GM21717 (cell line): ENCODE measurements at regions not wholly inside any gene's neighbourhood (a gene's known extent, or its start where the extent isn't known, plus 50 kb on each side); places are given as distances from the start of the nearest gene placed in this dataset.

Experiments
- ATAC-seq: cut with Tn5 transposase; IDR thresholded peaks from one replicate; pipeline ENCODE4 v1.9.1; 2021; ENCODE audit warnings: mild to moderate bottlenecking, moderate library complexity; ENCODE audit not compliant: unreplicated experiment

DNA sequence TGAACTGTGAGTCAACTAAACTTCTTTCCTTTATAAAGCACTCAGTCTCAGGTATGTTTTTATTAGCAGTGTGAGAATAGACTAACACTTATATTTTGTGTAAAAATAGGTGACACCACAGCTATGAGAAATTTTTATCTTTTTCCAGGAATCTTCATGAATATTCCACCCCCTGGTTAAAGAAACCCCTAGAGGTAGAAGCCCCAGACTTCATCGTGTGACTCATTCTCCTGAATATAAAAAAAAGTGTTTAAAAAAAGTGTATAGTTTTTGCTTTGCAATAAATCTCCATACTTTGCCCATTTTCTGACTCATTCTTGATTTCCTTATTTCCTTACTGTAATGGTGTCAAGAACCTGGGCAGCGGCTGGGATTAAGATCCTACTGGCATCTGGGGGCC is 667.6 kb upstream of the CELF2 start:
- ATAC-seq, result no peak

GRCh38 chr10:10351451-10351850 is 666.2 kb upstream of the CELF2 start:
- ATAC-seq, result no peak

DNA sequence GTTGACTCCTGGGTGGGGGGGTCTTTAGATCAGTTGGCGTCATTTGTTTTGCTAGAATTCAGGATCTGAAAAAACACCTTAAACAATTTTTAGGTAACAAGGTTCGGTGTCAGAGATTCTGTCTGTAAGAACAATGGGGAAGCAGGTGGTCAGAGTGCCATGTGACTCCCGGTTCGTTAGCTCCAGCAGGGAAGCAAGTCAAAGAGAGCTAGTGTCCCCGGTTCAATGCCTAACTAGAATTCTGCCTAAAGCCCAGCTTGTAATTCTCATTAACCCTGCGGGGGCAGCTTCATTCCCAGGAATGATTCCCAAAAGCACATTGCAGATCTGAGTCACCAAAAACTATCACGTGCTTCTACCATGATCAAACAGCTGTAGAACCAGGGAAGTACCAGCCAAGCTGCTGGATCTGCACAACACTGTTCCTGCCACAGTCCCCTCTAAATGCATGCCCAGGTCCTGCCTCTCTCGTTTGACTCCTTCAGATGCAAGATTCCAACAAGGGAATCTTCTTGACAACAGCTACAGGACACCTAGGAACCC is 664.3 kb upstream of the CELF2 start:
- ATAC-seq, result no peak

DNA sequence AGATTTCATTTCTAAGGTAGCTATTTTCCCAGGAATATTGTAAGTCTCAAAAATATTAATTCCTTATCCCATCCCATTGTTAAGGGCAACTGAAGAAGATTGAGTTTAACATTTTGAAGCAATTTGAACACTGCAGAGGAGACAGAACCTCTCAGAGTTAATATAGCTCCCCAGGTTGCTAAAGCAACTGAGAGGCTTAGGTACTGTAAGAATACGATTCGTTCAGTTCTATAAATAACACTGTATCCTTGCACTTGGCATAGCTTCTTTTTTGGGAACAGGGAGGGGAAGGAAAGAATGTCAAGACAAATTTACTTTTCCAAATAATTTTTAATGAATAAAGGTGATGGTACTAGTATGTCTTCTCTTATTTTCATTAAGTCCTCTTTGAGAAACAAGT is 658.4 kb upstream of the CELF2 start:
- ATAC-seq, result no peak

DNA sequence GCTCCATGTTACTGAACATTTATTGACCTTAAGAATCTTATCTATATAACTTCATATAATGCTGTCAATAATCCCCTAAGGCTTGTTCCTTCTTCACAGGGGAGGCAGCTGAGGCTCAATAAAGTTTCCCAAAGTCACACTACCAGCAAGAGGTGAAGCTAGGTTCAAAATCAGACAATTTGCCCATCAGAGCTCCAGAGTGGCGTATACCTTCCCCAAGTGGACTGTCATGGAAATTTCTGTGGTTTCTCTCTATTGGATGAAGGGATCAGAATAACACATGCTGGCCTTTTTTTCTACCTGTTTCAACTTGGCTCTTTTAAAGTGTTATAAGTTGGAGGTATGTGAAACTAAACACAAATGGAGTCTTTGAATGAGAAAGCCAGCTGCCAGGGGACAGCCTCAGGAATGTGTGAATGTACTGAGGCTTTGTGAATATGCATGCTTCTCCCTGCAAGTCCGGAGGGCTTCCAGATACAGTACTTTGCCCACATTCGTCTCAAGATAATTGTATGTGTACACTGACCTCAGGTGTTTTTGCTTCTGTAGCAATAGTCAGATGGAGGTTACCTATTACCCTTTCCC is 656.3 kb upstream of the CELF2 start:
- ATAC-seq, result no peak

DNA sequence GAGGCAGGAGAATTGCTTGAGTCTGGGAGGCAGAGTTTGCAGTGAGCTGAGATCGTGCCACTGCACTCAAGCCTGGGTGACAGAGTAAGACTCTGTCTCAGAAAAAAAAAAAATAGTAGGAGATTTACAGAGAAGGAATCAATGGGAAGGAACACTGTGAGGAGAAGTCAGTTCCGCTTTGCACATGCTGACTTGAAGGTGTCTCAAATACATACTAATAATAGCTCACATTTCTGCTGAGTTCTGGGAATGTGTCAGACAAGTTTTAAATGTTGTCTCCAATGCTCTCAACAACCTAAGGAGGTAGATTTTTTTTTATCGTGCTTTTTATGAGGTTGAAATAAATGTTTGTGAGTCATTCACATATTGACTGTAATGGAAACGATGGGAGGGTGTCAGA is 654.9 kb upstream of the CELF2 start:
- ATAC-seq, result no peak

DNA sequence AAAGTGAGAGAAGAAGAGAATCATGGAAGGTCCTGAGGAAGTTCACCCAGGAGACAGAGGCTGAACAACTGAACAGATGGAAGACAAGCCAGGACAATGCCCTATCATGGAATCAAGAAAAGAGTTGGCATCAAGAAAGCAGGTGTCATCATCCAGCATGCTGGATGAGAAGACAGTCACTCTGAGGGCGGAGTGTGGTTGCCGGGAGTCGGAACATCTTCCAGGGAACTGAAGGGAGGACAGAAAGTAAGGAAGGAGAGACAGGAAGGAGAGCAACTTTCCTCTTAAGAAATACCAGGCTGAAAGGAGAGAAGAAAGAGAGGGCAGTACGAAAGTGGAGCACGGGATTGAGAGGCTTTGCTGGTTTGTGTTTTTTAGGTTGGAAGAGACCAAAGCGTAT is 654.5 kb upstream of the CELF2 start:
- ATAC-seq, result no peak

GRCh38 chr10:10364902-10365301 is 652.8 kb upstream of the CELF2 start:
- ATAC-seq, result no peak

- ATAC-seq, result no peak
Measured at GRCh38 chr10:10365676-10366075, 652.0 kb upstream of the CELF2 start.

DNA sequence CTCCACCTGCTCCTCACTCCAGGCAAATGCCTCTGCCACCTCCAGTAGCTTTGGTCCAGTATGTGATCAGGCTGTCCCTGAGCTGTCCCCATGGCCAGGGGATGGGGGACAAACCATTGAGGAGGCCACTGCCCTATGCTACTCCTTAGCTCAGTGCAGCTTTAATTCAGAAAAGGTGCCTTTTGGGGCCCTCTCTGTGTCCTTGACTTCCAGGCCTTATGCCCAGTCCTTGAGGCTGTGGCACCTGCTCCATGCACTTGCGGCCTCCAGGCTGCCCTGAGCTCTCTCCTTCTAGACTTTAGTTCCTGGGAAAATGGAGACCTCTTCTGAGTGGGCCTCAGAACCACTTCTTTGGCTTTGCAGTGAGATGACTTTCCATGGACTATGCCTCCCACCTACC is 650.8 kb upstream of the CELF2 start:
- no peak for ATAC-seq

DNA sequence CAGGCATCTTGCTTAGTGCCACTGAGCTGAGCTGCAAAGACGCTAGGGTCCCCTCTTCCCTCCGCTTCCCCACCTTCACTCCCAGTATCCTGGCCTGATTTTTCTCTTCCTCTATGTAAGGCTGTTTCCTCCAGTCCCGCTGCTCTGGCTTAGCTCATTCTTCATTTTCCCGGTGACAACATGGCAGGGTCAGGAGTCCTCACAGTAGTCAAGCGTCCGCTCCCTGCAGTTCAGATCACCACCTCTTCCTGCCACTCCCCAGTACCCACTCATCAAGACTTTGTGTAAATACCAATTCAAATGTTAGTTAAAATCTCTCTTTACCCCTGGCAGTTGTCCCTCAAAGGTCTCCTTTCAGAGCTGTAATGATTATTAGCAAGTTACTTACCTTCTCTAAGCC is 650.4 kb upstream of the CELF2 start:
- no peak for ATAC-seq

- ATAC-seq, result no peak
Measured at GRCh38 chr10:10368951-10369576, 648.6 kb upstream of the CELF2 start.

- ATAC-seq, result no peak
Measured at GRCh38 chr10:10385831-10386230, 631.8 kb upstream of the CELF2 start.

DNA sequence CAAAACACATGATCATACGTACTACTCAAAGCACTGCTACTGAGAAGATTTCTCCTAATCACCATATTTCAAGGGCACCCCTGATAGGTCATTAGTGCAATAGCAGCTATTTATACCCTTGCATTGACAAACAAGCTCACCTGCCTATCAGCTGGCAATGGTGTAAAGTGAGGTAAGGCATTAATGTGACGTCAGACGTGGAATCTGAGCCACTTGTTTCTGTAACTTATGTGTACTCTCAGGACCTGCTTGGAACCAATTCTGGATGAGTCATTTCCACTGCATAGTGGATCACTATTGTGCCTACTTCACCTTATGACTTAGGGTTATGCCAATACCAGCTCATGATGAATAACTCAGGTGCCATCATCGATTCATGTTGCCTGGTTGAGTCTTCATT is 628.5 kb upstream of the CELF2 start:
- no peak for ATAC-seq

- no peak for ATAC-seq
Measured at GRCh38 chr10:10392511-10392910, 625.2 kb upstream of the CELF2 start.

- no peak for ATAC-seq
Measured at GRCh38 chr10:10394933-10395658, 622.6 kb upstream of the CELF2 start.

DNA sequence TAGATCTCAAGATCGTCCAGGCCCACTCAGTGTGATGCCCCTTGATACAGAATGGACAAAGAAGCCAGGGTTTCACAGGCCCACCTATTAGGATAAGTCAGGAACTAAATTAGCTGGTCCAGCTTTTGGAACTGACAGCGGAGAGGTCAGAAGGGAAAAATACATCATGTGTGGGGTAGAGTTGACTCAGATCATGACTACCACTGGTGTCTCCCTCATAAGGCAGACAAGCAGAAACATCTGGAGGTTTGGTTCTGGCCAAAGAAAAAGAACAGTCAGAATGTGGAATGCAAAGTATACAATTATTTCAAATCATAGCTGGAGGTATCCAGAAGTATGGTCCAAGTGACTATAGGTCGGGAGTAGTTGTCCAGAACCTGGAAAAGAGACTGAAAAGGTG is 621.1 kb upstream of the CELF2 start:
- ATAC-seq, result no peak

DNA sequence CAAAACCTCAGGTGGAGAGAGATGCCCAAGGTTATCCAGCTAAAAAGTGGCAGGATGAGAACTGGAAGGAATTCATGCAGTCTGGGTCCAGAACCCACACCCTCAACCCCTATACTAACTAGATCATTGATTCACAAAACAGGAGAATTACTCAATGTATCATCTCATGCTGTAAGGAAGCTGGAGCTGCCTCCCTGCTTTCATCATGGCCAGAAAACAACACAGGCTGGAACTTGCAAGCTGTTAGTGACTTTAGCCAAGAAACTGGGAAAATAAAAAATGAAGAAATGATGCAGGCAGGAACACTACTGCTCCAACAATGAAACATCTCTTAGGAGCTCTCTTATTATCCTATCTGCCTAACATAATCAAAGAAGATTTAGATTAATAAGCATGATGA is 619.8 kb upstream of the CELF2 start:
- no peak for ATAC-seq

DNA sequence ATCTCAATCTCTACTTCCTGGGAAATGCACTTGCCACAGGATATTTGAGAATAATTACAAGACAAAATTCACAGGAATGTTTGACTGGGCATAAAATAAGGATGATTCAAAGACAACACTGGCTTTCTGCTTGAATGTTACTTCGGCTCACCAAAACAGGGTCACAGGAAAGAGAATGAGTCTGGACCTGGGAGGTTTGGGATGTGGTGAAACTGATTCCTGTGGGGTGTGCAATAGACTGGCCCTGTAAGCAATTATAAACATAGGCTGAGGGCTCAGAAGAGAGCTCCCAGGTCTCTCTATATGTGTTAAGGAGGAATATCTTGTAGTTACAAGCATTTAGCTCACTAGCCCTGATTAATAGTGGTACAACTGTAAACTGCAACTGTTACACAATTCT is 613.9 kb upstream of the CELF2 start:
- ATAC-seq, result no peak

DNA sequence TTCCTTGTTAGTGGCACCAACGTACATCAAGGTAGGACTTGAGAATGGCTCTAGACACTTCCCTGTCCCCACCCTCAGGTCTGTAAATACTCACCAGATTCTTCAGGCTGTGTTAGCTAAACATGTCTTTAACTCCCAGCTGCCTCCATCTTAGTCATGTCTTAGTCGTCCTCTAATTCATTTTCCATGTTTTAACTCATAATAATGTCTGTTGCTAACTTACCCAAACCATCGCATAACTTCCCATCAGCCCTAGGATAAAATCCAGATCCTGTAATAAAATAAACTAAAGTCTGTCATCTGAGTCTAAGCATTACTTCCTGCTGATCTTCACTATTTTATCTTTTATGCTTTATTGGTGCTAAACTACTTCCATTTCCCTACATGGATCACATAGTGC is 600.0 kb upstream of the CELF2 start:
- ATAC-seq, result no peak

DNA sequence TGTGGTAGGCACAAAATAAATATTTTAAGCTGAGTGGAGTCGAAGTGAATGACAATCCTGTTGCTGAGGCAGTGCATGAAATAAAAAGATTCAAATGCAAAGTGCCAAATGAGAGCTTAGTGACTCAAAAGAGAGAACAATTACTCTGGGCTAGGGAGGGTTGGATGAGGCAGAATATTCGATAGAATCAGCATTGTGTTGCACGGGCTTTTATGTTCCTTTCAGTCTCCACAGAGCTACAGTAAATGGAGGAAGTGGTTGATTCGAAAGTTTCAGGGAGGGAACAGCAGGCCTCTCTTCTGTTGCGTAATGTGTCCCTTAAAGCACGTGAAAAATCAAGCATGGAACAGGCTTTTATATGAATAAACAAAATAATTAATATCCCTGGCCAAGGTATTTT is 599.3 kb upstream of the CELF2 start:
- ATAC-seq, result peak; percentile 94

DNA sequence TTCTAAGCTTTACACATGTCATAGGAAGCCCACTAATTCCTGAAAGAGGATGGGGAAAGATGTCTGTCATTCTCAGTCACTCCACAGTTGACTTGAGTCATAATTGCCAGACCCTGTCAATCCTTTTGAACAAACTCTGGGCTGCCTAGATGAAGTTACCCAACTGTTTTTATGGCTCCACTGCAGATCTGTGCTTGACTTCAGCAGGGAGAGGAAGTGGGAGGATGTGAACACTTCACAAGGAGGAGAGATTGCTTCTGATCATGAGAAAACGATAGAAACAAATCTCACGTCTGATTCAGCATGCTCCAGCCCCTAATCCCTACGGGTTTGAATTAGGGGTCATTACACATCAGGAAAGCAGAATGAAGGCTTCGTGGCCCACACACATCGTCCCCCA is 596.6 kb upstream of the CELF2 start:
- ATAC-seq, result no peak
